LHCN-M2 (cell line): ENCODE measurements at regions not wholly inside any gene's neighbourhood (a gene's known extent, or its start where the extent isn't known, plus 50 kb on each side); places are given as distances from the start of the nearest gene placed in this dataset.
A peak's percentile ranks its signal among the peaks of the same experiment; 100 is the strongest.

Experiments
- DNase-seq: peaks from one replicate; pipeline ENCODE4 v3.0.0-alpha.2; 2012; ENCODE audit warnings: low read depth

DNA sequence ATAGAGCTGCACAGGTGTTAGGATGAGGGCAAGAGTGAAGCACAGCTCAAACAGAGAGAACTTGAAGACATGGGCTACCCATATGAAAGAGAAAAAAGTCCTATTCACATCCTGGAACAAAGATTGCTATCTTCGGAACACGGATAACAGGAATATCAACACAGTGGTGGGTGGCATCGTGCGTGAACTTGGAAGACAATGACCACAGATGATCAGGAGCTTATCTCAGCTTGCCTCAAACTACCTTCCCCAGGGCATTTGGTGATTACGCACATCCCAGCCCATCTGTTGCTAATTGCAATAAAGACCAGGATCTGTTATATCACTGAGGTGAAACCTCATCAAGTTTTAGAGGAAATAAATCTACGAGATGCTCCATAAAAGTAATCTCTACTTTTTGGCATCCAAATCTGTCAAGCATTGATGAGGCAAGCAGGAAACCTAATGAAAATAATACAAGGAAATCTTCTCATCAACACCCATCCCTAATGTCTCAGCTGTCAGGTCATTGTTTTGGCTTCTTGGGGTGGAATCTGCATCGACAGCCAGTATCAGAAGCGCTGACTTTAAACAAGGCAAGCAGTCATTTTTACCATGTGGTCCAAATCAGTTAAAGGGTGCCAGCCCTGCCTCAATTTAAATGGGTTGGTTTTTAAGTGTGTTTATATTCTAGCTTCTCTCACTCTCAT lies 188.2 kb downstream of the SPCS3 start:
- DNase-seq = no peak

DNA sequence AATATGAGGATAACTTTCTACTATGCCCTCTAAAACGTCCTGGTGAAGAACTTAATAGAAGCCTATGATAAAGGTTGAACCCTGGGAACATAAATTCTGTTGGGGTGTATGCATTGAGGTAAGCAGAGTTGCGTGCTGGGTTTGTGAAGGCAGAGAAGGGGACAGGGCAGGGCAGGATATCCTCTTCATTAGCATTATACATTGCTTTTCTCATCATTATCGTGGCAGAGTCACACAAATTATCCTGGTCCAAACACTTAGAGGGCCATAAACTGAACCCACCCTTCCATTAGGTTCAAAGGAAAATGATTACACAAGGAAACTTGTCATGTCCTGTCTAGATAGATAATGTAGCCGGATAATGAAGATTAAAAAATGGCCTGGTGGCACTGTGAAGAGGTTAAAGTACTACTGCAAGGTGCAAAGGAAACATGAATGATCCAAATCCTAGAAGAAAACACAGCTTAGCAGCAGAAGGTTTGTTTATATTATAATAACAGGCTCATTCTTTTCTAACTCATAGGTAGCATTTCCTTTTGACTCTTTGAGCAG lies 189.1 kb downstream of the SPCS3 start:
- no peak for DNase-seq

GRCh38 chr4:176525576-176525975 lies 205.8 kb downstream of the SPCS3 start:
- no peak for DNase-seq

- DNase-seq = no peak
Measured at GRCh38 chr4:176526704-176527103, 206.9 kb downstream of the SPCS3 start.

DNA sequence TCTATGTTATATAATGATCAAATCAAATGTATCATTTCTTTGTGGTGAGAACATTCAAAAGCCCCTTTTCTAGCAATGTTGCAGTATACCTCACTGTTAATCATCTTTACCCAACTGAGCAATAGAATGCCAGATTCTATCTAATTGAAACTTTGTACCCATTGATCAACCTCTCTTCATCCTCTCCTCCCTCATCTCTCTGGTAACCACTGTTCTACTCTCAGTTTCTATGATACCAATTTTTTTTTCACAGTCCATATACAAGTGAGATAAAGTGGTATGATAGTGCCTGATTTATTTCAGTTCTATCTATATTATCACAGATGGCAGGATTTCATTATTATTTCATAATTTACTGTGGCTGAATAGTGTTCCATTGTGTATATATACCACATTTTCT lies 209.8 kb downstream of the SPCS3 start:
- no peak for DNase-seq

- DNase-seq = no peak
Measured at GRCh38 chr4:176533159-176533558, 213.4 kb downstream of the SPCS3 start.

DNA sequence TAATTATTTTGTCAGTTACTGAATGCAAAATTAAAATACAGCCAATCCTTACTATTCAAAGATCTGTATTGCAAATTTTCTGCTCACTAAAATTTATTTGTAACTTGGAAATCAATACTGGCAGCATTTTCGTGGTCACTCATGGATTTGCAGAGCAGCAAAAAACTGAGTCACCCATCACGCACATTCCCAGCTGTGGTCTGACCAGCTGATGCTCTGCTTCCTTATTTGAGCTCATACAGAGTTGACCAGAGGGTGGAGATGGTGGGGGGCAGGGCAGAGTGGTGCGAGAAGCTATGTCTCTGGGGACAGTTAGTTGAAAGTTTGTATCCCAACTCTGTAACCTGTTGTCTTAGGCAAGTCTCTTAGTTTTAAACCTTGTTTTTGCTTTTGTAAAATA lies 214.8 kb downstream of the SPCS3 start:
- DNase-seq = peak; percentile 97

DNA sequence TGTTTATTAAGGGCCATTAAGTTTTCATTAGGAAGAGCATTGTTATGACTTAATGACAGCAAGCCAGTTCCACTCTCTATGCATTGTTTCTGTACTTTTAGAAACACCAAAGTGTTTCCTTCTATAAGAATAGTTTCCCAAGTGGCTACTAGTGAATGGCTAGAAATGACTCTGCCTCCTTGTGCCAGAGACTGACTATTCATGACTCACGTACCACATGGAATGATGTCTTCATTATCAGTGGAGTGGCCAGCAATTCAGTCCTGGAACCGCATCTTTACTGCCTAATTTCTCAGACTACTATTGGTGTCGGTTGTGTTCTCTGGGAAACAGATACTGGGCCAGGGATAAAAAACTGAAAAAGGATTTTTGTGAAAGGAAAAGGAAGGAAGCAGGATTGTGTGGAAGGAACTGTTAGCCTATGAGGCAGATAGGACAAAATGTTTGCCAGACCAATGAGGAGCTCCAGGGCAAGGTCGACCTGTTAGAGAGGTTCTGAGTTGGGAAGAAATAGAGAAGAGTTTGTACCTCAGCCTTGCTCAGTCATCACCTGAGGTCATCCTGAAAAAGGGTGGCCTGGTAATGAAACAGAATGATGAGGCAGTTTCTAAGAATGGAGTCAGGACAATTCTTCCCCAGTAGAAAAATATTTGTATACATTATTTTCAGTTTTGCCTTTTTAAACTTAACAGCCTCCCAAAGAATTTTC lies 218.6 kb downstream of the SPCS3 start:
- peak; percentile 93 for DNase-seq

DNA sequence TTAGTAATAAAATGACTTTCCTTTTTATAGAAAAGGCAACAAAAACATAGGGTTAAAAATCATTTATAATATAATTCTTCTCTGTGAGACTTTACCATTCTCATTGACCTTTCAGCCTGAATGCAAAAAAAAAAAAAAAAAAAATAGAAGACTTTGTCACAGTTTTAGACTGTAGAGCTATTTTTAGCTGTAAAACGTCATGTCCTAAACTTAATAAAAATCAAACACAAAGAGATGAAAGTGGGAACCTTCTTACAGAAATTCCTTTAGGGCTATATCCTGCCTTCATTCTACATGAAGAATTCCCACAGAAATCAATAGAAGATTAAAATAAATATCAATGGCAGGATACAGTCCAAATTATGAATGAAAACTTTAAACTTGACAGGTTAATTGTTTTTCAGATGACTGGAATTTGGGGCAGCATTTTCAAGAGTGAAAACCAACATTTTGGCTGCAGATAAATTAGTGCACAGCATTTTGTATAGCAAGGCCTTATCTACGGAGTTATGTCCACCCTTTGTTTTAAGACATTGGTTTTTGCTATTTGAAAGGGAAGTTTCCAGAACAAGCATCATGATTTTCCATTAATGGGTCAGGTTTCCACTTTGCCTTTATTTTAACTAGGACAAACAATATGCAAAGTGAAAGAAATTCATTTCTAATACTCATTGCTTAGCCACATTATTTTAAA lies 219.5 kb downstream of the SPCS3 start:
- DNase-seq = no peak

DNA sequence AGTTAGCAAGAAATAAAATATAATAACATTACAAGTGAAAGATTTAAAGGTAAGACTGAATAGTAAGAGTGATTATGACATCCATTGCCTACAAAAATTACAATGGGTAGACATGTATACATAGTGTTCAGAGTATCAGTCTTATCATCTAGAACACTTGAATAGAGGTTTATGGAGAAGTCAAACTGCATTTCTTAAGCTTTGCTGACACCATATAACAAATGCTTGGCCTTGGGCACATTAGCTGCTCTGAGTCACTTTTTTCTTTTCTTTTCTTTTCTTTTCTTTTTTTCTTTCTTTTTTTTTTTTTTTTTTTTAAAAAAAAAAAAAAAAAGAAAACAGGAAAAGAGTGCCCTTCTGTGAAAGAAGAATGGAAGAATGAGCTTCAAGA lies 220.0 kb downstream of the SPCS3 start:
- DNase-seq = peak; percentile 28

GRCh38 chr4:176540814-176541213 lies 221.0 kb downstream of the SPCS3 start:
- no peak for DNase-seq

- peak; percentile 46 for DNase-seq
Measured at GRCh38 chr4:176545872-176546271, 226.1 kb downstream of the SPCS3 start.

- DNase-seq = peak; percentile 94
Measured at GRCh38 chr4:176546975-176547374, 227.2 kb downstream of the SPCS3 start.

- peak; percentile 73 for DNase-seq
Measured at GRCh38 chr4:176548571-176548970, 228.8 kb downstream of the SPCS3 start.

GRCh38 chr4:176549161-176549865 lies 229.5 kb downstream of the SPCS3 start:
- peak; percentile 53 for DNase-seq

DNA sequence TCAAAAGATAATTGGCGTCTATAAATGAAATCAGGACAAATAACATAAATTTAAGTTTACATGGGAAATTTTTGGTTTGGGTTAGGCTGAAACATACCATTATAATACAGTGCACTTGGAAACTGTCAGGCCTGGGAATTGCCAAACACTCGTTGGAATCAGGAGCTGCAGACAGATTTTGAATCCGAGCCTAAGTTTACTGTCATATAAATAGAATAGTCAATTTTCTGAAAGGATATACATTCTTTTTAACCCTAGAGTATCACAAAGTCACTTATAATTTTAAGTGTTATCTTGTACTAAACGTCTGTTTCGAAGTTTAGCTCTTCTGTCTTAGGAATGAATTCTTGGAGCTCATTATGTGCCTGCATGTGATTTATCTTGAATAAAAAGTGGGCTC lies 234.1 kb downstream of the VEGFC start:
- DNase-seq = no peak

DNA sequence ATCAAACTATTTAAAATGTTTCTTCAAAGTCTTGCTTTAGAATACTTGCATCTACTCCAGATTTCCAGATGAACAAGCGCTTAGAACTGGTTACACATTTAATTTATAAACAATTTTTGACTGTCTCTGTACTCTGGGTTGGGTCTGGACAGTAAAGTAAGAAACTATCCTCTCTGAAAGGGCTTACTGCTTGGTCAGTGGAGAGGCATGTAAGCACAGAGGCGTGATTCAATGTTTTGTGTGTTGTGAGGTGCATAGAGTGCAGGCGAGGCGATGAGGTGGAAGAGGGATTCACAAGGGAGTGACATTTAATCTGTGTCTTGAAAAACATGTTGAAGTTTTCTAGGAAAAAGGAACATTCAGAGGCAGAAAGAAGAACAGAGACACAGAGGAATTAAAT lies 231.4 kb downstream of the VEGFC start:
- DNase-seq = peak; percentile 11

DNA sequence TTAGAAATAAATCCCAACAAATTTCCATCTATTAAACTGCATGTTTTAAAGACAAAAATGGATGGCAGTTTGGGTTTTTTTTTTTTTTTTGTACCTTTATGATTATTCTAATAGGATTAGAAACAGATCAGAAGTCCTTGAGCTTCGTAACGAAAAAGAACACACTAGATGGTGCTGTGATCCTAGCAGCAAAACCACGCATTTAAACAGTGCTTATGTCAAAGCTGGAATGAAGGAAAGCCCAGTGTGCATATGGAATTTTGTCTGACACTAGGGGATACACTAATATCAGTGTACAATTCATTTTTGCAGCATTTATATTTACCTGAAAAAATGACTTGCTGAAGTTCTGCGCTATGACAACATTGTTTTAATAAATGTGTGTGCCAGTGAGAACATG lies 229.1 kb downstream of the VEGFC start:
- DNase-seq = peak; percentile 26

GRCh38 chr4:176565049-176565448 lies 227.7 kb downstream of the VEGFC start:
- DNase-seq = peak; percentile 22

- no peak for DNase-seq
Measured at GRCh38 chr4:176566769-176567168, 226.0 kb downstream of the VEGFC start.

GRCh38 chr4:176568238-176568637 lies 224.5 kb downstream of the VEGFC start:
- no peak for DNase-seq

GRCh38 chr4:176569301-176569700 lies 223.4 kb downstream of the VEGFC start:
- no peak for DNase-seq
